IMR-90 (cell line): ENCODE measurements at regions not wholly inside any gene's neighbourhood (a gene's known extent, or its start where the extent isn't known, plus 50 kb on each side); places are given as distances from the start of the nearest gene placed in this dataset.

Experiments
- ATAC-seq: fragments of 200-7000 bp; cut with Tn5 transposase; 2 replicates; pipeline ENCODE4 v1.9.1; 2020; ENCODE audit warnings: low read depth, mild to moderate bottlenecking, moderate library complexity
- BruUV-seq: library from RNA; stranded (reverse); fragments of 400-500 nt; replicated peaks from 2 replicates; lab custom pipeline; 2021; lab: Mats Ljungman, UMichigan
- CTCF ChIA-PET: fragments of 300-600 bp; formaldehyde crosslinking; extraction: SDS; loops from one replicate; lab custom pipeline; 2021; ENCODE audit warnings: antibody characterized with exemption; lab: Yijun Ruan, JAX
- POLR2A ChIA-PET: fragments of 300-600 bp; sonication (Branson Sonifier 250); formaldehyde crosslinking; loops from one replicate; lab custom pipeline; 2022; ENCODE audit warnings: antibody characterized with exemption; ENCODE audit not compliant: unreplicated experiment; lab: Charles Lee
- DNase-seq: peaks from one replicate; pipeline ENCODE4 v3.0.0; 2013
- H2AFZ ChIP-seq: replicated peaks from 2 replicates; pipeline ENCODE3; 2013; ENCODE audit warnings: low read length, mild to moderate bottlenecking; ENCODE audit not compliant: poor library complexity
- H2AK5ac ChIP-seq: 2 replicates; pipeline ENCODE4 v1.6.1; 2013; ENCODE audit warnings: low read depth, low read length, inconsistent platforms
- H2AK9ac ChIP-seq: replicated peaks from 2 replicates; pipeline ENCODE3; 2013; ENCODE audit warnings: mild to moderate bottlenecking, low read depth, low read length, moderate library complexity; ENCODE audit not compliant: poor library complexity
- H2BK120ac ChIP-seq: 2 replicates; pipeline ENCODE4 v1.6.1; 2013; ENCODE audit warnings: low read depth, low read length, inconsistent platforms
- H2BK15ac ChIP-seq: 3 replicates; pipeline ENCODE4 v1.6.1; 2013; ENCODE audit warnings: low read depth, low read length, inconsistent platforms
- H2BK20ac ChIP-seq: 2 replicates; pipeline ENCODE4 v1.6.1; 2013; ENCODE audit warnings: low read depth, mild to moderate bottlenecking, inconsistent platforms, low read length, moderate library complexity
- H2BK5ac ChIP-seq: 2 replicates; pipeline ENCODE4 v1.6.1; 2013; ENCODE audit warnings: mild to moderate bottlenecking, low read depth, low read length, inconsistent platforms; ENCODE audit not compliant: poor library complexity, severe bottlenecking
- H3K14ac ChIP-seq: replicated peaks from 2 replicates; pipeline ENCODE4 v1.6.1; 2013; ENCODE audit warnings: low read depth, low read length, inconsistent platforms
- H3K18ac ChIP-seq: 2 replicates; pipeline ENCODE4 v1.6.1; 2013; ENCODE audit warnings: low read depth, low read length, control low read depth
- H3K23ac ChIP-seq: 2 replicates; pipeline ENCODE4 v1.6.1; 2013; ENCODE audit warnings: low read depth, low read length, inconsistent platforms
- H3K27ac ChIP-seq: 2 replicates; pipeline ENCODE4 v1.5.1; 2013; ENCODE audit warnings: mild to moderate bottlenecking, control low read depth, low read length; ENCODE audit not compliant: insufficient read depth
- H3K27me3 ChIP-seq: 2 replicates; pipeline ENCODE4 v1.6.1; 2013; ENCODE audit warnings: low read length; ENCODE audit not compliant: control insufficient read depth, insufficient read depth
- H3K36me3 ChIP-seq: 2 replicates; pipeline ENCODE4 v1.6.1; 2013; ENCODE audit warnings: low read length, mixed read lengths; ENCODE audit not compliant: control insufficient read depth, insufficient read depth
- H3K4ac ChIP-seq: 2 replicates; pipeline ENCODE4 v1.6.1; 2013; ENCODE audit warnings: low read depth, low read length, inconsistent platforms
- H3K4me1 ChIP-seq: 2 replicates; pipeline ENCODE4 v1.6.1; 2013; ENCODE audit warnings: low read length, mixed read lengths; ENCODE audit not compliant: control insufficient read depth, insufficient read depth
- H3K4me2 ChIP-seq: 2 replicates; pipeline ENCODE4 v1.6.1; 2013; ENCODE audit warnings: low read depth, mild to moderate bottlenecking, control low read depth, low read length, moderate library complexity
- H3K4me3 ChIP-seq: 2 replicates; pipeline ENCODE4 v1.5.1; 2013; ENCODE audit warnings: low read depth, mild to moderate bottlenecking, control low read depth, low read length, moderate library complexity; ENCODE audit not compliant: insufficient read depth
- H3K56ac ChIP-seq: 2 replicates; pipeline ENCODE4 v1.6.1; 2013; ENCODE audit warnings: low read length, inconsistent platforms; ENCODE audit not compliant: insufficient read depth; ENCODE audit errors: extremely low read depth
- H3K79me1 ChIP-seq, 2 experiments: 2 replicates each; pipeline ENCODE4 v1.6.1; 2013; ENCODE audit warnings: low read length in 2 of 2, inconsistent platforms in 1 of 2, low read depth in 1 of 2
- H3K9ac ChIP-seq: 2 replicates; pipeline ENCODE4 v1.6.1; 2013; ENCODE audit warnings: low read depth, low read length, control low read depth
- H3K9me1 ChIP-seq: 2 replicates; pipeline ENCODE4 v1.6.1; 2013; ENCODE audit warnings: low read length, inconsistent platforms; ENCODE audit not compliant: insufficient read depth
- H3K9me3 ChIP-seq: 2 replicates; pipeline ENCODE4 v1.6.1; 2013; ENCODE audit warnings: low read length; ENCODE audit not compliant: control insufficient read depth, insufficient read depth
- H4K20me1 ChIP-seq: 2 replicates; pipeline ENCODE4 v1.6.1; 2013; ENCODE audit warnings: low read length, inconsistent platforms; ENCODE audit not compliant: insufficient read depth
- H4K5ac ChIP-seq: 2 replicates; pipeline ENCODE4 v1.6.1; 2013; ENCODE audit warnings: mild to moderate bottlenecking, low read depth, low read length, control low read depth
- H4K8ac ChIP-seq, 2 experiments: 2 replicates each; pipeline ENCODE4 v1.6.1; 2013; ENCODE audit warnings: low read depth in 2 of 2, low read length in 2 of 2, control low read depth in 1 of 2, inconsistent platforms in 1 of 2
- H4K91ac ChIP-seq: 2 replicates; pipeline ENCODE4 v1.6.1; 2013; ENCODE audit warnings: low read depth, low read length, inconsistent platforms; ENCODE audit not compliant: insufficient read depth
- CEBPB ChIP-seq: IDR thresholded peaks from 2 replicates; pipeline ENCODE4 v1.6.1; 2012; ENCODE audit warnings: low read depth, low read length, improper control_type of control experiment
- ELK1 ChIP-seq: fragments of 150-350 bp; IDR thresholded peaks from 2 replicates; pipeline ENCODE4 v1.6.1; 2016; ENCODE audit warnings: low read depth, mild to moderate bottlenecking, low read length, moderate library complexity, borderline replicate concordance
- FOS ChIP-seq: fragments of 150-350 bp; IDR thresholded peaks from 2 replicates; pipeline ENCODE4 v1.6.1; 2016; ENCODE audit warnings: low read depth, low read length
- MAFK ChIP-seq: IDR thresholded peaks from 2 replicates; pipeline ENCODE4 v1.6.1; 2012; ENCODE audit warnings: low read depth, low read length, improper control_type of control experiment
- POLR2A ChIP-seq: IDR thresholded peaks from 2 replicates; pipeline ENCODE4 v1.6.1; 2012; ENCODE audit warnings: mild to moderate bottlenecking, low read depth, low read length
- RAD21 ChIP-seq: IDR thresholded peaks from 2 replicates; pipeline ENCODE4 v1.6.1; 2012; ENCODE audit warnings: low read length, improper control_type of control experiment
- RFX5 ChIP-seq: IDR thresholded peaks from 2 replicates; pipeline ENCODE4 v1.8.0; 2012; ENCODE audit warnings: low read depth, mild to moderate bottlenecking, low read length, moderate library complexity
- USF2 ChIP-seq: fragments of 150-350 bp; IDR thresholded peaks from 2 replicates; pipeline ENCODE4 v1.6.1; 2017; ENCODE audit warnings: mild to moderate bottlenecking, antibody characterized with exemption, low read length, low read depth
- WGBS, 2 experiments: methylation state at CpG; one replicate each; pipeline versions ENCODE4 v1.1.5 to v1.1.7; 2013; ENCODE audit warnings: missing lambda C conversion rate in 2 of 2; ENCODE audit not compliant: insufficient read length in 1 of 2; ENCODE audit errors: extremely low coverage in 2 of 2; 5-methylcytosine and 5-hydroxymethylcytosine counted together
- dilution Hi-C: fragments of 300-500 bp; cut with HindIII; formaldehyde crosslinking; loops from one replicate; pipeline ENCODE4 v1.14.3; 2018; ENCODE audit warnings: low sequenced_read_pairs; ENCODE audit not compliant: unreplicated experiment
- in situ Hi-C: fragments of 300-500 bp; cut with MboI; formaldehyde crosslinking; loops from 3 replicates; pipeline ENCODE4 v1.14.3; 2019; ENCODE audit warnings: low sequenced_read_pairs, inconsistent platforms, mixed read lengths
- intact Hi-C: fragments of 100-400 bp; cut with micrococcal nuclease; formaldehyde crosslinking; loops from 2 replicates; pipeline ENCODE4 v1.10.0; 2022
- TF ChIP-seq, protein P1 (sequence below): conservative IDR thresholded peaks from 2 replicates; pipeline ENCODE4 v1.5.1; 2012; ENCODE audit warnings: mild to moderate bottlenecking, low read depth, low read length, improper control_type of control experiment

GRCh38 chr12:100743060-100743459 lies 51.5 kb upstream of the ANO4 start:
- Histone ChIP-seq H3K27me3 (no peaks in the 10 kb centered on the region), H3K4ac (no peak overlapping the region), H4K20me1 (no peaks in the 10 kb centered on the region), H3K79me1 (no peaks in the 10 kb centered on the region), H3K18ac (no peak overlapping the region), H3K56ac (no peak overlapping the region), H3K4me3 (no peak overlapping the region), H4K91ac (no peak overlapping the region), H2AK5ac (no peak overlapping the region), H2BK5ac (no peak overlapping the region), H2BK20ac (no peak overlapping the region), H2BK120ac (no peak overlapping the region), H3K9me1 (no peaks in the 10 kb centered on the region), H3K36me3 (no peaks in the 10 kb centered on the region), H2BK15ac (no peak overlapping the region), H3K4me2 (no peak overlapping the region), H4K5ac (no peak overlapping the region), H2AK9ac (no peak overlapping the region), H3K9me3 (no peaks in the 10 kb centered on the region), H4K8ac (no peak overlapping the region), H3K27ac (no peak overlapping the region), H3K23ac (no peak overlapping the region), H2AFZ (no peak overlapping the region), H3K14ac (no peak overlapping the region), H3K4me1 (no peaks in the 10 kb centered on the region; the same call in 1 of the 2 replicates), H3K9ac (no peak overlapping the region)
- POLR2A ChIA-PET: no interaction called here
- BruUV-seq: no TSS peak
- CTCF ChIA-PET: interaction anchor here (1.4 kb wide), 1 partner anchor 10 kb away, joined by 4 read pairs; no protein-coding TSS in a partner anchor
- DNase-seq (no peak), ATAC-seq (no peak)
- TF ChIP-seq, protein P1, sequence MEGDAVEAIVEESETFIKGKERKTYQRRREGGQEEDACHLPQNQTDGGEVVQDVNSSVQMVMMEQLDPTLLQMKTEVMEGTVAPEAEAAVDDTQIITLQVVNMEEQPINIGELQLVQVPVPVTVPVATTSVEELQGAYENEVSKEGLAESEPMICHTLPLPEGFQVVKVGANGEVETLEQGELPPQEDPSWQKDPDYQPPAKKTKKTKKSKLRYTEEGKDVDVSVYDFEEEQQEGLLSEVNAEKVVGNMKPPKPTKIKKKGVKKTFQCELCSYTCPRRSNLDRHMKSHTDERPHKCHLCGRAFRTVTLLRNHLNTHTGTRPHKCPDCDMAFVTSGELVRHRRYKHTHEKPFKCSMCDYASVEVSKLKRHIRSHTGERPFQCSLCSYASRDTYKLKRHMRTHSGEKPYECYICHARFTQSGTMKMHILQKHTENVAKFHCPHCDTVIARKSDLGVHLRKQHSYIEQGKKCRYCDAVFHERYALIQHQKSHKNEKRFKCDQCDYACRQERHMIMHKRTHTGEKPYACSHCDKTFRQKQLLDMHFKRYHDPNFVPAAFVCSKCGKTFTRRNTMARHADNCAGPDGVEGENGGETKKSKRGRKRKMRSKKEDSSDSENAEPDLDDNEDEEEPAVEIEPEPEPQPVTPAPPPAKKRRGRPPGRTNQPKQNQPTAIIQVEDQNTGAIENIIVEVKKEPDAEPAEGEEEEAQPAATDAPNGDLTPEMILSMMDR: no peak
- TF ChIP-seq MAFK (no peak), POLR2A (no peak), USF2 (no peak), FOS (no peak), CEBPB (no peak), ELK1 (no peak), RAD21 (no peak), RFX5 (no peak)
- dilution Hi-C loops (no loop called here), in situ Hi-C loops (no loop called here), intact Hi-C loops (no loop called here)
- WGBS, 2 experiments: no CpG with 5 or more reads among the region's 1 CpG
